Left lung (tissue), 4 donors: ENCODE measurements at regions not wholly inside any gene's neighbourhood (a gene's known extent, or its start where the extent isn't known, plus 50 kb on each side); places are given as distances from the start of the nearest gene placed in this dataset.

Experiments used
- ATAC-seq: fragments of 200-7000 bp; cut with Tn5 transposase; one replicate; pipeline ENCODE4 v1.9.1; 2020; ENCODE audit warnings: moderate library complexity
- DNase-seq, 4 donors: peaks; one replicate each; pipeline ENCODE4 v3.0.0-alpha.2; 2013 to 2020
- H3K27ac ChIP-seq, 2 donors: fragments of 200-600 bp; sonication (generic) in 1 of 2; one replicate each; pipeline versions ENCODE4 v1.5.0 to v1.8.0; 2020 to 2021
- H3K27me3 ChIP-seq, 2 donors: fragments of 200-600 bp; sonication (generic) in 1 of 2; one replicate each; pipeline versions ENCODE4 v1.5.0 to v1.8.0; 2020 to 2021
- H3K36me3 ChIP-seq, 2 donors: fragments of 200-600 bp; sonication (generic) in 1 of 2; one replicate each; pipeline versions ENCODE4 v1.5.0 to v1.8.0; 2020 to 2021
- H3K4me1 ChIP-seq, 2 donors: fragments of 200-600 bp; one replicate each; pipeline ENCODE4 v1.8.0; 2021
- H3K4me3 ChIP-seq, 2 donors: fragments of 200-600 bp; sonication (generic) in 1 of 2; one replicate each; pipeline versions ENCODE4 v1.5.0 to v1.8.0; 2020 to 2021; ENCODE audit warnings: mild to moderate bottlenecking in 1 of 2
- H3K9me3 ChIP-seq, 2 donors: fragments of 200-600 bp; sonication (generic) in 1 of 2; one replicate each; pipeline versions ENCODE4 v1.5.0 to v1.8.0; 2020 to 2021
- CTCF ChIP-seq, 2 donors: fragments of 200-600 bp; sonication (generic) in 1 of 2; IDR thresholded peaks; one replicate each; pipeline versions ENCODE4 v1.5.0 to v1.8.0; 2021; ENCODE audit warnings: antibody characterized with exemption in 2 of 2
- intact Hi-C, 2 donors: fragments of 100-400 bp; cut with DNase I; formaldehyde crosslinking; loops; one replicate each; pipeline versions ENCODE4 v1.11.2 to v1.14.2; 2022
- donor health status: DM: no; HTN: yes; CAD: no.
- donor health status: DM: no; HTN: no; CAD: no.

DNA sequence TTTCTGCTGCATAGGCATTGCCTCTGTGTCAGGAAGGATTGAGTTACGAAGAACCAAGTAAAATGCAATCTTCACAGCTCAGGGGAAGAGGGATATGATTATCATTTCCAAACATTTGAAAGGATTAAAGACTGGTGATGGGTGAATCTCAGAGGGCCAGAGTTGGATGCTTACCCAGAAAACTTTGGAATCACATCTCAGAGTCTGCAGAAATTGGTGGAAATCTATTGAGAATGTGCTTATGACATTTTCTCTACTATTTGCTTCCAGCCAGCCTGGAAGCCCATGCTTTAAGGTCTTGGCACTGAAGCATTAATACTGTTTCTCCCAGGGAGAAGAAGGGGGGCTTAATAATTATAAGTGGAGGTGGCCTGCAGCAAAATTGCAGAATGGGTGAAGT lies 1301.4 kb upstream of the PIK3C3 start:
- DNase-seq (no peak), ATAC-seq (no peak)
- H3K9me3 ChIP-seq: peaks cover 0 to 15% of the 10 kb centered on the region in 2 donors
- H3K4me3 ChIP-seq: no peak overlapping the region
- H3K36me3 ChIP-seq: no peaks in the 10 kb centered on the region
- no peaks in the 10 kb centered on the region for H3K27me3 ChIP-seq
- no peaks in the 10 kb centered on the region for H3K4me1 ChIP-seq
- no peak for TF ChIP-seq CTCF (IDR thresholded peaks at IDR 0.05)
- H3K27ac ChIP-seq: no peak overlapping the region
- intact Hi-C loops: no loop called here

GRCh38 chr18:40652321-40652720 lies 1302.7 kb upstream of the PIK3C3 start:
- no peak for DNase-seq
- Histone ChIP-seq H3K4me1 (no peaks in the 10 kb centered on the region), H3K27ac (no peak overlapping the region), H3K27me3 (no peaks in the 10 kb centered on the region), H3K36me3 (no peaks in the 10 kb centered on the region), H3K9me3 (peaks cover 0 to 3% of the 10 kb centered on the region in 2 donors), H3K4me3 (no peak overlapping the region)
- intact Hi-C loops: no loop called here
- ATAC-seq: no peak
- no peak for TF ChIP-seq CTCF (IDR thresholded peaks at IDR 0.05)

DNA sequence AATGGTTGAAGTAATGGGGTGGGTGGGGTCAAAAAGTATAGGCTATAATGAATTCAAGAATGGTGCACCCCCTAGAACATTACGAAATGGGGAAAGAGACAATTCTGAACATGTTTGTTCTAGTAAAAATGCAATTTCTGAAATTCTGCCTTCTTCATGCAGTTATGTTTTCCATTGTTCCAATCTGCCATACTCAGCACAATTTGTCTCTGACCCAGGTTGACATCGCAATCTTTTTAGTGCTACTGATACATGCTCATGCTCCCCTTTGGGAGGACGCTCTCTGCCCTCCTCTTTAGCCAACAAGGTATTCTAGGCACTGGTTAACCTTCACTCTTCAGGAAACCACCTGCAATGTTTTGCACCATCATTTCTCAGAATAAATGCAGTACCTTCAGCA lies 1303.9 kb upstream of the PIK3C3 start:
- H3K27me3 ChIP-seq: no peaks in the 10 kb centered on the region
- TF ChIP-seq CTCF (IDR thresholded peaks at IDR 0.05): no peak
- H3K9me3 ChIP-seq: peaks cover 0 to 3% of the 10 kb centered on the region in 2 donors
- no peaks in the 10 kb centered on the region for H3K4me1 ChIP-seq
- DNase-seq (no peak), ATAC-seq (no peak)
- no peak overlapping the region for H3K4me3 ChIP-seq
- no peak overlapping the region for H3K27ac ChIP-seq
- intact Hi-C loops: no loop called here
- H3K36me3 ChIP-seq: no peaks in the 10 kb centered on the region

- no peak overlapping the region for H3K4me3 ChIP-seq
- no peaks in the 10 kb centered on the region for H3K9me3 ChIP-seq
- no peak for TF ChIP-seq CTCF (IDR thresholded peaks at IDR 0.05)
- ATAC-seq: no peak
- H3K36me3 ChIP-seq: no peaks in the 10 kb centered on the region
- no peaks in the 10 kb centered on the region for H3K27me3 ChIP-seq
- intact Hi-C loops: no loop called here
- no peaks in the 10 kb centered on the region for H3K4me1 ChIP-seq
- no peak for DNase-seq
- no peak overlapping the region for H3K27ac ChIP-seq
Observed at GRCh38 chr18:40642692-40643229, 1312.3 kb upstream of the PIK3C3 start.

- no peaks in the 10 kb centered on the region for H3K27me3 ChIP-seq
- no peak for DNase-seq
- H3K36me3 ChIP-seq: no peaks in the 10 kb centered on the region
- no peak overlapping the region for H3K4me3 ChIP-seq
- no peak overlapping the region for H3K27ac ChIP-seq
- TF ChIP-seq CTCF (IDR thresholded peaks at IDR 0.05): no peak
- intact Hi-C loops: no loop called here
- H3K9me3 ChIP-seq: peaks cover 0 to 9% of the 10 kb centered on the region in 2 donors
- no peak for ATAC-seq
- H3K4me1 ChIP-seq: no peaks in the 10 kb centered on the region
Observed at GRCh38 chr18:40631319-40631718, 1323.7 kb upstream of the PIK3C3 start.
